NCI-H187 treated with DMSO at 0.1 percent for 48 hours (cell line): ENCODE measurements at regions not wholly inside any gene's neighbourhood (a gene's known extent, or its start where the extent isn't known, plus 50 kb on each side); places are given as distances from the start of the nearest gene placed in this dataset.

Experiments used
- DNase-seq: peaks from one replicate; lab custom pipeline; 2025; lab: John Stamatoyannopoulos, UW

DNA sequence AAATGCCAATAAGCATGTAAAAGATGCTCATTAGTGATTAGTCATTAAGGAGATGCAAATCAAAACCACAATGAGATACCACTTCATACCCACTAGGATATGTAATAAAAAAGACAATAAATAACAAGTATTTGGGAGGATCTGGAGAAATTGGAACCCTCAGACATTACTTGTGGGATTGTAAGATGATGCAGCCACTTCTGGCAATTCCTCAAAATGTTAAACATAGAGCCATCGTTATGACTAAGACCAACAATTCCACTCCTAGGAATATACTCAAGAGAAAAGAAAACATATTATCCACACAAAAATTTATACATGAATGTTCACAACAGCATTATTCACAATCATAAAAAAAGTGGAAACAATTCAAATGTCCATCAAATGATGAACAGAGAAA is 336.2 kb upstream of the PMFBP1 start:
- no peak for DNase-seq

DNA sequence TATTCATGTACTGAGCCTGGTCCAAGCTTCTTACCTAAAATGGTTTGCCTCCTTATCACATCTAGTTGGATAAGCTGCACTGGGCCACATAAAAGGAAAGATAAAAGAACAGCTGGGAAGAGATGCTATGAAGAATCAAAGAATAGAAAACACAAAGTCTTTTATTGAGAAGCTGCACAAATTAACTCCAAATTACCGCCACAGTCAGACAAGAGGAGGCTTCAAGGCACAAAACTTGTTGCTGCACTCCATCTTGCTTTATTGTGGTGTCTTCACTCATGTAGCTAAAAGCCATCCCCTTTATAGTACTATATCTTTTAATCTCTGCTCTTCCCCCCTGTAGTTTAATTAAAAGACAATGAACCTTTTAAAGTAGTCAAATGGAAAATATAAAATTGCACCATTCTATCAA is 330.6 kb upstream of the PMFBP1 start:
- no peak for DNase-seq

DNA sequence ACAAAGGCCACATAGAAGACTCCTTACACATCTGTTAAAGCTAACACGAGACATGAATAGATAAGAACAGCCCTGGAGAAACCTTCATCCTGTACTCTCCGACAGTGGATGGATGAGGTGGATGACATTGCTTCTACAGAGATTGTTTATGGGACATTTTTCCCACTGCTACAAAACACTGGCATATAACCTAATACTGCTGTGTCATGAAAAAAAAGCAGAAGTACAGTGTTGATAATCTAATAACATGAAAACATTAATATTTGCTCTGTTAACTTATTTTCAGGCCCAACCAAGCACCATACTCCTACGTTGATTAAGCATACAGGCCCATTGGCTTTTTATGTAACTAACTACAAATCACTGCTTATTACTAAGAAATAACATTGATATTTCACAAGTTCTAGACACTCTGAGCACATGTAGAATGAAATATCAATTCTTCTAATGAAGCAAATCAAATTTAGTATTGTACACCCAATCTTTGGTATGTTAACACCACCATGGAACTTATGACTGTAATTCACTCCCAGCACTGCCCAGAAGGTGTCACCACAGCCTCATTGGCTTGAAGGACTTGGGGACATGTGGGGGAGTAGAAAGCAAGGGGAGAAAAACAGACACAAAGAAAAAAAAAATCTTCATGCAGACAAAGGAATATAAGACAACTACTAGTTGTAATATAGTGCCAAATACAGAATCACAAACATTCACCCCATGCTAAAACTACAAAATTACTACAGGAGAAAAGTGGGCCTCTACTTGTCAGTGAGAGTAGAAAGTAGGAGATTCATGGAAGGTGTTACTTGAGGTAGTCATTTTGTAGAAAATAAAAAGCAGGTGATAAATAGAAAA is 330.0 kb upstream of the PMFBP1 start:
- no peak for DNase-seq

DNA sequence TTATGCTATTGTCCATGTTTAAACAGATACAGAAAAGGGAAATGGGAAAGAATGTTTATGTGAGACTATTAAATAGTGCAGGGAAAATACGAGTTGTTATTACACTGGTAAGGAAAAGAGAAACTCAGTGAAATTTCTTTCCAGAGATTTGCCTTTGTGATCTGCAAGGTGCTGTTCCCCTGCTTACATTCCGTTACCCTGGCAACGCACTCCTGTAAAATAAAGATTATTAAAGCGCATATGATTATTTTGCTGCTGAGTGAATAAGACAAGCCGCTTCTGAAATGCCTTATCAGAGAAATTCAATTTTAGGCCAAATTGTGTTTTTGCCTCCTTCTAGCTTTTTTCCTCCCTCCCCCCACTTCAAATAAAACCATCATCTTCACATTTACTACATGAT is 328.6 kb upstream of the PMFBP1 start:
- DNase-seq = no peak

DNA sequence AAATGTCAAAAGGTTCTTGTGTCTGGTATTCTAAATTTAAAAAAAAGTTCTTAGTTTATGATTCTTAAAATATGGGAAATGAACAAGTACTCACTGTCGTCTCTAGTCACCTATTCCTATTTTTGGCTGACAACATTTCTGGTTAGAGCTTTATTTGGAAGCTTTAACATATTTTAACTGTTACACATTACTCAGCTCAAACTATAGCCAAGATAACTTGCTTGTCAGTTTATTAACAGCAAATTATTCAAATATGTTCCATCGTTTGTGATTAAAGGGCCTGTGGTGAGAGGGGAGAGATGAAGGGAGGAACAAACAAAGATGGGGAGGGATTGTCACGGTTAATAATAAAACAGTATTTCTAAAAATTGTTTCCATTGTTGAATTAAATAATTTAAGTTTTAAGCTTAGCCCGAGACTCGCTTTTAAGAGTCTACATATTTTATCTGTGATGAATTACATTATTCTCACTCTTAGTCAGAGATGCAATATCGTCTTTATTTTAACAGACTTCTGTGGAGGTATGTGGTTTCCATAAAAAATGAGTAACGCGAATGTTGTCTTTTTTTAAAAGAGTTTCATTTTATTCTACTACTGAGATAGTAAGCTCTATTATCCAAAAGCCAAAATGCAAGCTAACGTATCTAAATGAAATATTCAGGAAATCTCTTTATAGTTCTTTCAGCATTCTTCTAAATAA is 321.9 kb upstream of the PMFBP1 start:
- DNase-seq = no peak

DNA sequence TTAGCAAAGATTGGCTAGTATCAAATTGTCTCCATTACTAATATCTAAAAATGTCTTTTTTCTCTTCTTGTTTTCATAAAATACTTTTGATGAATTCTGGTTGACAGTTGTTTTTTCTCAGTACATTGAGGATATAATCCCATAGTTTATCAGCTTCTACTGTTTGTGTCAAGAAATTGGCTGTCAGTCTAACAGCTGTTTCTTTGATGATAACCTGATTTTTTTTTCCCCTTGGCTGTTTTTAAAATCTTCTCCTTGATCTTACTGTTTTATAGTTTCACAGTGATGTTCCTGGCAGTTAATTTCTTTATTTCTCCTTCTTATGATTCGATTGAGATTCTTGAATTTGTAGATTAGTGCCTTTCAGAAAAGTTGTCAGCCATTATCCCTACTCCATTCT is 315.3 kb upstream of the PMFBP1 start:
- DNase-seq = no peak

DNA sequence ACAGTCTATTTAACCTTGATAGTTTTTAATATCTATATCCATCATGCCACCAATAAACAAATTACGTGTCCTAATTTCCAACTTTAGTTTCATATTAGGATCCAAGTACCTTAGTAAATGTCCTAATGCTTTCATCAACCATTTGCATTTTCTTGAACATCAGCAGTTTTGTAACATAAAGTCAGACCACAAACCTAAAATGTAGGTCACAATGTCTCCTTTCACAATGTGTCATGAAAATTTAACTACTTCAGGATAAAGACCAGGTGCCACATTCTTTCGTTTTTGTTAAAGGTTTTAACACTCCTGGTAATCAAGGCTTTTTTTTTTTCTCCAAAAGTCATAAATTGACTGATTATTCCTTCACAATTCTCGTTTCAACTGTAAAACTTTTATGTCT is 310.7 kb upstream of the PMFBP1 start:
- DNase-seq = no peak

DNA sequence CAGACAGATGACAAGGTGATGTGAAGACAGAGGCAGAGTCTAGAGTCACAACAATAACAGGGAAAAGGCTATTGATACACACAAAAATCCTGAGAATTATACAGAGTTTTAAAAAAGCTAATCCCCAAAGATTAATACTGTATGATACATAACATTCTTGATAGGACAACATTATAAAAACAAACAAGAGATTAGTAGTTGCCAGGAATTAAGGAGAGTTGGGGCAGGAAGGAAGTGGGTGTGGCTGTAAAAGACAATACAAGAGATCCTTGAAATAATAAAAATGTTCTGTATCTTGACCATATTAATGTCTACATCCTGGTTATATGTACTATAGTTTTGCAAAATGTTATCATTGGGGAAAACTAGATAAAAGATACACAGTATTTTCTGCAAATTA is 309.5 kb upstream of the PMFBP1 start:
- no peak for DNase-seq

DNA sequence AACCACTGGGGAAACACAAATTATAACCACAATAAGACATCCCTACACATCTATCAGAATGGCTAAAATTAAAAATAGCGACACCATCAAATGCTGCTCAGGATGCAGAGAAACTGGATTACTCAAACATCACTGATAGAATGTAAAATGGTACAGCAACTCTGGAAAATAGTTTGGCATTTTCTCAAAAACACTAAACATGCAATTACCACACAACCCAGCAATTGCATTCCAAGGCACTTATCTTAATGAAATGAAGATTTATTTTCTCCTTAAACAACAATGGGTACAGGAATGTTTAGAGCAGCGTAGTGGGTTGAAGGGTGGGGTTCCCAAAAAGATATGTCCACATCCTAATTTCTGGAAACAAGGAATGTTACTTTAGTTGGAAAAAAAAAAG is 309.0 kb upstream of the PMFBP1 start:
- no peak for DNase-seq

DNA sequence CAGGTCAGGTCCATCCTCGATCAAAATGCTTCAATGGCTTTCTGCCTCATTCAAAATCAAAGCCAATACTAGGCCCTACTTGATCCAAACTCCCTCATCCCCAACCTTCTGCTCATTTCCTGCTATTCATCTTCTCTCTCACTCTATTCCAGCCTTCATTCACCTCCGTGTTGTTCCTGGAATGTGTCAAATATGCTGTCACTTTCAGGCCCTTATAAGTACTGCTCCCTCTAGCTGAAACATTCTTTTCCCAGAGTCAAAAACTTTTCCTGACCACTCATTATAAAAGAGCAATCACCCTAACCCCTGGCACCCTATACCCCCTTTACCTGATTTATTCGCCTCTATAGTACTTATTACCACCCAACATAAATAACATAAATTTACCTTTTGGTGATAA is 303.7 kb upstream of the PMFBP1 start:
- no peak for DNase-seq

DNA sequence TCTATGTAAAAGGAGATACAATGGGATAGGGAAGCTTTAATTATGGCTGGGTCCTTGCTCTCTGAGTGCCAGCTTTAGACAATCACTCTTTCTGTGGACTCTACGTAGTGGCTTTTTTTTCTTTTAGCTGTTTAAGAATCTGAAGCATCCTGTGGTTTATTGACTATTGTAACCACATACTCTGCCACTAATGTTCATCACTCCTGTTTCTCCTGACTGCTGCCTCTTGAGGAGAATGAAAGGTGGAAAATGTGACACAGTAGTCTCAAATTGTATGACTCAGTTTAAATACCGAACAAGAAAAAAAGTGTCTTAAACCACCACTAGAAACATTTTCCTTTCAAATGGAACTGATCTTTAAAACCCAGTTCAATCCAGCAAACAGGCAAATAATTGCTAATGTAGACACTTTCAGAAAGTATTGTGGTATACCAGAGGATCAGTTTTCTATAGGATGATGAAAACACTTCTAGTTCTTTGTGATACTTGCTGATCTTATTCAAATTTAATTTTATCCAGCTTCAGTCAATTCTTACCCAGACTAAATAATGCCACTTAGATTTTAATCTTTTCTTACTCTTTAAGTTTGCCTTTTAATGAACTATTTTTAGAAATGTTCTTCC is 302.7 kb upstream of the PMFBP1 start:
- DNase-seq = no peak

DNA sequence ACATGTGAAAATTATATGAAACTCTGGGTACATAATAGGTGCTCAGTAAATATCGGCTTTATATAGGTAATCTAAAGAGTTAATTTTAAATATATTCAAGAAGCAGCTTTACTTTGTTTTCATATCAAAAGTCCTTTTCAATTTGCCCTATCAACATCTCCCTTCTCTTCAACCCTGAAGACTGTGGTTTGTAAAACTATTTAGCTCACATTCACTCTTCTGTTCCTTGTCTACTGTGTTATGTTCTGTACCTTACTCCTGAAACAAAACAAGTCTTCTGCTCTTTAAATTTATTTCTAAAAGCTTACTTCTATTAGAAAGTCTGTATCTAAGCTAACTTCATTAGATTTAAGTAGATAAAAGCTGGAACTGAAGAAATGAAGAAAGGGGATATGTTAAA is 301.7 kb upstream of the PMFBP1 start:
- no peak for DNase-seq

DNA sequence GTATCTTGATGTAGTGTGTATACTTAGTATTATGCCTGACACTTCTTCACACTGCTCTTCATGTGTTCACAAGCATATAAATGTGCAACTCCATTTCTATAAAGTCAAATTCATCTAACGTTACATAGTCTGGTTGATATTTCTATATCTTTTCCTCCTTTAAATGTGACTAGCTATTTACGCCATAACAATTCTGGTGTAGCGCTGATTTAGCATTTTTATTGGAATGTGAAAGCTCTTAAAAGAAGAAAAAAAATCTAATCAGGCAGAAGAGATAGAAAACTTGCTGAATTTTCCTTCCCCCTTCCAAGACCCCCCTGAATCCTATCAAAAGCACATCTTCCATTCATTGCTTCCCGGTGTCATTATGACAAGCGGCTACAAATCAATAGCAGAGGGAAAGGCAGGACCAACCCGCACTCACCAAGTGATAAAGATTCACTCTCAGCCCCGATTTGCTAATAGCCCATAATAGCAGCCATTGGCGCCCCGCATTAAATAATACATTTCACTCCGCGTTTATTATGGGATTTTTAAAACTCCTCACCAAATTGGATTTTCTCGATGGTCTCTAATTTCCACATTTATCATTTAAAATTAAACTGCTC is 299.5 kb upstream of the PMFBP1 start:
- no peak for DNase-seq

DNA sequence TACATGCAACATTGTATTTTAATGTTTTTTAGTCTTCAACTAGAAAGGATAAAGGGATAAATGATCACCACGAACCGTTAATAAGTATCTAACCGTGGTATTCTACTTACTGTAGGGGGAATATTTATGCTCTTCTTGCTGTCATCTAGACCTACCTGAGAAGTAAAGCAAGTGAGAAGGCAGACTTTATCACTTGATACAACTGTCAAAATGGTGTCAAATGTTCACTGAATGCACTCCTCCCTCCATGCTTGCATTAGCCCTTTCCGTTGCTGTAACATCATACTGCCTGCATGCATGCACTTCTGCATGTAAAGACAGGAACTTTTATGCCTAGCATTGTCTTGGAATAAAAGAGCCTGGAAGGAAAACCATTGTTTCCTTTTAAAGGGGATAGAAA is 298.6 kb upstream of the PMFBP1 start:
- no peak for DNase-seq

DNA sequence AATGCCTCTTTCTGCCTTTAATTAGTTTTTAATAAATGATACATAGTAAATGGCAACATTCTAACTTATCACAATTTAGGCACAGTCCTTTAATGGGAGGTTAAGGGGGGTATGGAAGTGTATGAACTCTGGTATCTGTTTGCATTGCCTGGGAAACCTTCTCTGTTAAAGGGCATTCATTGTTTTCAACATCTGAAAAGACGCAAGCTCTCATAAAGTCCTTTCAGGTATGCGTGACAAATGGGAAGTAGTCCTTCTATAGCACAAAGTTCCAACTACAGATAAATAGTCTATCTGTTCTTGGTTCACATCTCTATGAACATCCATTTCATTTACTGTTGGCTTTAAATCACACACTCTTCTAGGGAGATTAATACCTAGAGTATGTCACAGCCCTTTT is 298.0 kb upstream of the PMFBP1 start:
- no peak for DNase-seq

DNA sequence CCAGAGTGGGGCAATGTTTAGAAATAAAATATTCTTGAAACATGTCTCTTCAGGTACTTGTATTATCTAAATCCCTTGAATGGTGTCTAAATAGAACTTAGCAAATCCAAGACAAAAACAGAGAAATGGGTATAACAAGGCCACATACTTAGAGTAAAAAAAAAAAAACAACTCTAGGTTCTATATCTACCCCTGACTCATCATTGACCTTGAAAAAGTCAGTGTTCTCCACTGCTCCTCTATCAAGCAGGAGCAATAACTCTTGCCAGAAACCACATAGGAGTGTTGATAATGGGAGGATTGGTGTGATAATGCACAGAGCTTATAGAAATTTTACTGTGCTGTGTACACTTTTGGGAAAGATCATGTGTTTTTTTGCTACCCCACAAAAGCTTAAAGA is 296.6 kb upstream of the PMFBP1 start:
- no peak for DNase-seq

DNA sequence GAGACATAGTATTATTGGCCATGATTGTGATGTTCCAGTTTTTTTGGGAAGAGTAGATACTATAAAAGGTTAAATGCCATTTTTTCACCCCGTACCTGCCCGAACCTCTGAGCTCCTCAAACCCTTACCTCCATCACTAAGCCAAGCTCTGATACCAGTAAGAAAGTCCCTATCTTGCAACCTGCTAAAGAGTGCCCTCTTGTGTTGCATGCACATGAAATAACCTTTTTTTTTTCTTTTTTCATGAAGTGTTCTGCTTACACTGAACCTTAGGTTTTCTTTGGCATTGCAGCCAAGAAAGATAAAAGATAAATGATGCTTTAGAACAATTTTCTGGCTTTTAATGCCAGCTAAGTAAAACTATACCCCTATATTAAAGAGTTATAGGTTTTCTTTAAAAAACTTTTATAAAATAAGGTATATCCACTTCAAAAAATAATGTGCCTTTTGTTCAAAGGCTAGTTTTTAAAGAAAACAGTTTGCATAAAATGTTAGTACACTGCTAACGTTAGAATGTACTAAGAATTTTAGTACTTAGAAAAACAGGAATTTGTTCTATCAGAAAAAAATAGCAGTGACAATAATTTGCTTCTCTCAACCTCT is 295.3 kb upstream of the PMFBP1 start:
- DNase-seq = no peak

DNA sequence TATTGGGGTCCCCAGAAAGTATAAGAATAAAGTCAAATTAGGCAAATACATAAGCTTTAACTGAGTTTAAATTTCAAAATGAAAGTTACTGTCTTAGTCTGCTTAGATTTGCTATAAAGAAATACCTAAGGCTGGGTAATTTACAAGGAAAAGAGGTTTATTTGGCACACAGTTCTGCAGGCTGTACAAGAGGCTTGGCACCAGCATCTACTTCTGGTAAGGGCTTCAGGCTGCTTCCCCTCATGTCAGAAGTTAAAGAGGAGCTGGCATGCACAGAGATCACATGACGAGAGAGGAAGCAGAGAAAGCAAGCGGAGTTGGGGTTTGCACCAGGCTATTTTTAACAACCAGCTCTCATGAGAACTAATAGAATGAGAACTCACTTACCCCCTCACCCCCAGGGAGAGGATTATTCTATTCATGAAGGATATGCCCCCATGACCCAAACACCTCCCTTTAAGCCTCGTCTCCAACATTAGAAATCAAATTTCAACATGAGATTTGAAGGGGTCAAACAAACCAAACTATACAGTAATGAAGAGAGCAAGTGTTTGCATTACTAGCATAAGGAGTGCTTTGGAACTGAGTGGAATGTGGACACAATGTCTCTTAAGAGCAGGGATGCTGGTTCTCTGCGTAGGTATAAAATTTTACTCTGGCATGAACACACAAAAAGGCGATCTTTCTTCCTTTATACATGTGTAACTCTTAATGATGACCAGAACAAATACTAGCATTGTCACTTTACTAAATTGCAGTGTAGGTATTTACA is 292.8 kb upstream of the PMFBP1 start:
- DNase-seq = no peak

DNA sequence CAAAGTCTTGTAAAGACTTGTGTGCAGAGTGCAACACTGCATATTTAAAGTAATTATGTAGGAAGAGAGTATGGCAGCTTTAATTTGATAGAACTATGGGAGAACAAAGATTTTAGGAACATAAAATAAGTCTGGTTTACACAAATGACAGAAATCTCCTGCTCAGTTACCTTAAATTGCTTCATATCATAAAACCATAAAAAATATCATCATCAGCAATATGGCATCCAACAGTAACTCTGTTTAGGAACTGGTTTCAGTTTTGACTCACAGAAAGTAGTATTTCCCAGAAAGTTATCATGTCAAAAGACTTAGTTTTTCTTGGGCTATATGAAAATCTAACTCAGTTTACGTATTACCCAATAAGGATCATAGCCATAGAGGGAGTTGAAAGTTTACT is 292.1 kb upstream of the PMFBP1 start:
- DNase-seq = no peak

DNA sequence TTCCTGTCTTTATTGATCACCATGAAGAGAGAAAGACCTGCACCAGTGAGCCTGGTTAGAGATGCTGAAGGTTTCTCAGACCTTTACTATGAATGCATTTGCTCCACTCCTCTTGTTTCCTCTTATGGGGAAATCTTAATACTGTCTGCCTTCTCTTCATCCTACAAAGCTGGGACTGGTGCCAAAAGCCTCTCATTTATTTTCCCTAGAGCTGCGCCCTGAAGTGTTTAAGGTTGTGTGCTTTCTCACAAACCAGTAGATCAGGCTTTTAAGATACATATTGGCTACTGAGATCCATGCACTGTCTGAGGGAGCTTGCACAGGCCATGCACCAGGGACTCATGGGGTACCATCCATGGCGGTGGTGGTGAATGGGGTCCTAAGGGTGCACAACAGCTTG is 286.1 kb upstream of the PMFBP1 start:
- DNase-seq = no peak

DNA sequence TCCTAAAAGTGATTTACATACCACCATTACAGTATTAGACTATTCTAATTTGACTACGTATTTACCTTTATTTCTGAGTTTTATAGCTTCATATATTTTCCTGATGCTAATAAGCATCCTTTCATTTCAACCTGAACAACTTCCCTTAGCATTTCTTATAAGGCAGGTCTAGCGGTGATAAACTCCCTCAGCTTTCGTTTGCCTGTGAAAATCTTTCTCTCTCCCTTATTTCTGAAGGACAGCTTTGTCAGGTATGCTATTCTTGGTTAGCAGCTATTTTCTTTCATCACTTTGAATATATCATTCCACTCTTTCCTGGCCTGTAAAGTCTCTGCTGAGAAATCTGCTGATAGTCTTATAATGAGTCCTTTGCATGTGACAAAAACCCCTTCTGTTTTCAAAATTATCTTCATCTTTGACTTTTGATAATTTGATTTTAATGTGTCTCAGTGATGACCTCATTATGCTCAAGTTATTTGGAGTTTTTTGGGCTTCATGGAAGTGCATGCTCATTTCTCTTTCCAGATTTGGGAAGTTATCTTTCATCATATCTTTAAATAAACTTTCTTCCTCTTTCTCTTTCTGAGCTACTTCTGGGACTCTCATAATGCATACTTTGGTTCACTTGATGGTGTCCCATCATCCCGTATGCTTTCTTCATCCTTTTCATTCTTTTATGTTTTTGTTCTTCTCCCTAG is 285.4 kb upstream of the PMFBP1 start:
- DNase-seq = no peak
